Lower leg skin (tissue), 3 donors: ENCODE measurements at regions not wholly inside any gene's neighbourhood (a gene's known extent, or its start where the extent isn't known, plus 50 kb on each side); places are given as distances from the start of the nearest gene placed in this dataset.

Experiments used
- CTCF ChIP-seq, 3 donors: fragments of 450-650 bp; IDR thresholded peaks; one replicate each; pipeline ENCODE4 v1.5.1; 2016; ENCODE audit warnings: antibody characterized with exemption in 3 of 3, mild to moderate bottlenecking in 3 of 3, moderate library complexity in 2 of 3
- POLR2A ChIP-seq, 2 donors: fragments of 450-650 bp; IDR thresholded peaks; one replicate each; pipeline ENCODE4 v1.6.1; 2016 to 2017; ENCODE audit warnings: antibody characterized with exemption in 2 of 2, mild to moderate bottlenecking in 1 of 2, moderate library complexity in 1 of 2

DNA sequence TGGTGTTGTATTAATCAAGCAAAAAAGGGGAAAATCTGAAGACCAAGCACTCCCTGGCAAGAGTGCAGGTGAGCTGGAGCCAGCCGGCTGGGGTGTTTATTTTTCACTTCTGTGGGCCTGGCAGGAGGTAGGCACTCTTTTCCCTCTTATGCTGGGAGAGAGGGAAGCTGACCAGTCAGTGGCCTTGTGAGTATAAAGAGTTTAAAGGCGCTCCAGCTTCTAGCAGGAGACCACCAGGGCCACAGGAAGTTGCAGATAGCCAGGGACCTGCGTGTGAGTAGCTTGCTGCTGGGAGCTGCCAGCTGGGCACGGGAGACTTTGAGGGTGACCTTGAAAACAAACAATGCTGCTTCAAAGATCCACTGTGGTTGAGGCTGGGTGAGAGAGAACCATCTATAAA, 217.4 kb upstream of the PWP1 start:
- TF ChIP-seq CTCF (IDR thresholded peaks at IDR 0.05), result no peak
- no peak for TF ChIP-seq POLR2A (IDR thresholded peaks at IDR 0.05)
